Thyroid gland (tissue), 4 donors: ENCODE measurements at regions not wholly inside any gene's neighbourhood (a gene's known extent, or its start where the extent isn't known, plus 50 kb on each side); places are given as distances from the start of the nearest gene placed in this dataset.

Source experiments
- DNase-seq, 2 donors: peaks; one replicate each; pipeline ENCODE4 v3.0.0-alpha.2; 2019
- H3K27ac ChIP-seq, 3 donors: fragments of 200-600 bp; sonication (generic); 1 replicate in 2 of 3; 2 replicates in 1 of 3; pipeline ENCODE4 v1.5.1; 2016 to 2019; ENCODE audit warnings: mild to moderate bottlenecking in 1 of 3, moderate library complexity in 1 of 3
- H3K27me3 ChIP-seq: fragments of 200-600 bp; sonication (generic); one replicate; pipeline ENCODE4 v1.5.1; 2019
- H3K36me3 ChIP-seq, 2 donors: fragments of 200-600 bp; sonication (generic); one replicate each; pipeline ENCODE4 v1.5.1; 2016 to 2019
- H3K4me1 ChIP-seq, 2 donors: fragments of 200-600 bp; sonication (generic); one replicate each; pipeline ENCODE4 v1.5.1; 2017 to 2019
- H3K4me3 ChIP-seq, 3 donors: fragments of 200-600 bp; sonication (generic); replicated peaks in 1 of 3; 1 replicate in 2 of 3; 2 replicates in 1 of 3; pipeline ENCODE4 v1.5.1; 2016; ENCODE audit warnings: mild to moderate bottlenecking in 1 of 3
- H3K9me3 ChIP-seq: fragments of 200-600 bp; sonication (generic); one replicate; pipeline ENCODE4 v1.5.1; 2017
- CTCF ChIP-seq, 6 experiments: fragments of 200-600 bp in 3 of 6; fragments of 450-650 bp in 3 of 6; sonication (generic) in 3 of 6; IDR thresholded peaks; one replicate each; pipeline ENCODE4 v1.5.1; 2016 to 2019; ENCODE audit warnings: antibody characterized with exemption in 6 of 6, mild to moderate bottlenecking in 2 of 6, inconsistent platforms in 1 of 6, moderate library complexity in 1 of 6
- POLR2A ChIP-seq, 2 donors: fragments of 450-650 bp; IDR thresholded peaks; one replicate each; pipeline ENCODE4 v1.6.1; 2017; ENCODE audit warnings: antibody characterized with exemption in 2 of 2, mild to moderate bottlenecking in 2 of 2, moderate library complexity in 1 of 2
- WGBS, 2 donors: methylation state at CpG; one replicate each; pipeline ENCODE4 v1.1.5; 2017; 5-methylcytosine and 5-hydroxymethylcytosine counted together
- intact Hi-C: fragments of 100-400 bp; cut with DNase I; formaldehyde crosslinking; loops from one replicate; pipeline ENCODE4 v1.15.1; 2023

GRCh38 chr4:35723973-35724372, 520.3 kb downstream of the ARAP2 start:
- 96 to 97% methylated on average over 3 of the region's 3 CpGs for WGBS, 2 donors
- DNase-seq = no peak
- intact Hi-C loops = no loop called here
- Histone ChIP-seq H3K27me3 (no peaks in the 10 kb centered on the region), H3K4me3 (no peak overlapping the region), H3K27ac (no peak overlapping the region), H3K4me1 (no peaks in the 10 kb centered on the region), H3K9me3 (no peaks in the 10 kb centered on the region), H3K36me3 (no peaks in the 10 kb centered on the region)
- TF ChIP-seq CTCF (IDR thresholded peaks at IDR 0.05) = no peak
- TF ChIP-seq POLR2A (IDR thresholded peaks at IDR 0.05) = no peak

DNA sequence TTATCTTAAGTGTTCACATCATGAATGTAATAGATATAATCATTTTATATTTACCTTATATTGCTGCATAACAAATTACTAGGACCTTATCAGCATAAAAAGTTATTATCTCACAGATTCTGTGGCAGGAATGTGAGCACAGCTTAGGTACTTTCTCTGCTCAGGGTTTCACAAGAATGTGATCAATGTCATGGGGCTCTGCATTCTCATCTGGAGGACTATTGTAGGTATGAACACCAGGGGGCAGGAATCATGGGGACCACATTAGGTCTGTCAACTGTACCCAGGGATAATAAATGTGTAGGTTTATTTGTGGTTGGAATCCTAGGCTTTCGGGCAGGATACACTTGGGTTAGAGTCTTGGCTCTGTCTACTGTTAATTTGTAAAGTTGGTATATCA, 519.2 kb downstream of the ARAP2 start:
- Histone ChIP-seq H3K9me3 (no peaks in the 10 kb centered on the region), H3K4me1 (no peaks in the 10 kb centered on the region), H3K4me3 (no peak overlapping the region), H3K36me3 (no peaks in the 10 kb centered on the region), H3K27me3 (no peaks in the 10 kb centered on the region), H3K27ac (no peak overlapping the region)
- TF ChIP-seq POLR2A (IDR thresholded peaks at IDR 0.05) (no peak), CTCF (IDR thresholded peaks at IDR 0.05) (no peak)
- intact Hi-C loops = no loop called here
- WGBS, 2 donors = 94 to 100% methylated on average over 1 of the region's 1 CpG
- no peak for DNase-seq

DNA sequence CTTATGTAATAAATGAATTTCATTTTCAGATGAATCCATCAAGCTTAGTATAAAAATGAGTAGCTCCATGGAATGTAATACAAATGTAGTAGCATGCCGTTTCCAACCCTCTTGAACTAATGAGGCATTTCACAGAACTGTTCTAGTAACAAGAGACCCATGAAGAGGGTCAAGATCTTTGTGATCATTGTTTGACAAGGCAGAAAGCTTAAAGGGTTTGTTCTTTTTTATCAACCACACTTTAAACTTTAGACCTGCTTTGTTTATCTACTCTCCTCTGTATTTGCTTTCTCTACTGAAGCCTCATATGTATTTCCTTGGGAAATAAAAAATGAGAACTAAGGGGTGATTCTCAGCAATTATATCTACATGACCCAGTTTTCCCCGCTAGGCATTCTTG, 513.9 kb downstream of the ARAP2 start:
- WGBS, 2 donors = 53 to 58% methylated on average over 2 of the region's 2 CpGs
- H3K27me3 ChIP-seq = no peaks in the 10 kb centered on the region

DNA sequence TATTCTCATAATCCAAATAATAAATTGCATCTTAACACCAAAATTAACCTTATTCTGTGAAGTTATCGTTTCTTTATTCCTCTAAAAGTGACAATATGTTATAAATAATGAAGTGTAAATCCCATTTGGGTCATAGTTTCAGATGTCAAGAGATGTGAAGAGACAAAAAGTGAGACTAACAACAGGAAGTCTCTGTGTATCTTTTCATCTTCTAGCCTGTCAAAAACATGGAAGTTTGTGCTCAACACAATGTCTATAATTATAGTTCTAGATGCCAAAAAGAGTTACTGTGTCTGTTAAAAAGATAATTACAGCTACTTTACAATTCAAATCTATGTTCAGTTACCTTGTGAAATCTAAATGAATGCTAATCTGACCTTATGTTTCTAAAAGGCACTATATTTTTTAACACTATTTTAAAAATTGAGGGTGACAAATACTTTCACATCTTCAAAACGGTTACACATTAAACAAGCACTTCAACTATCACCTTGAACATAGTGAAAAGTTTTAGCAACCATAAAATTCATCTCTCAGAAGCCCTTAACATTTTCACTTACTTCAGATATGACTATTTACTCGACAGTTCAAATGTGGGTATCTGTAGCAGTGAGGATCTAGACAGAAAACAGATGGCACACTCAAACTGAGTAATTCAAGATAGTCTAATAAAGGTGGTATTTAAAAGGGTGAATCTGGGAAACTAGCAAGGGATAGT, 509.8 kb downstream of the ARAP2 start:
- DNase-seq = no peak
- intact Hi-C loops = no loop called here
- 85 to 86% methylated on average over 3 of the region's 3 CpGs for WGBS, 2 donors
- Histone ChIP-seq H3K9me3 (no peaks in the 10 kb centered on the region), H3K4me3 (no peak overlapping the region), H3K4me1 (no peaks in the 10 kb centered on the region), H3K36me3 (no peaks in the 10 kb centered on the region), H3K27ac (no peak overlapping the region), H3K27me3 (no peaks in the 10 kb centered on the region)
- no peak for TF ChIP-seq CTCF (IDR thresholded peaks at IDR 0.05)

More for the DNA sequence above, 513.9 kb downstream of the ARAP2 start:
- Histone ChIP-seq H3K9me3 (no peaks in the 10 kb centered on the region), H3K4me1 (no peaks in the 10 kb centered on the region), H3K27ac (no peak overlapping the region), H3K36me3 (no peaks in the 10 kb centered on the region), H3K4me3 (no peak overlapping the region)
- intact Hi-C loops = no loop called here
- no peak for DNase-seq
- TF ChIP-seq CTCF (IDR thresholded peaks at IDR 0.05) (no peak), POLR2A (IDR thresholded peaks at IDR 0.05) (no peak)

GRCh38 chr4:35739308-35739707, 505.0 kb downstream of the ARAP2 start:
- 76 to 78% methylated on average over 3 of the region's 3 CpGs for WGBS, 2 donors
- TF ChIP-seq POLR2A (IDR thresholded peaks at IDR 0.05) = no peak
- TF ChIP-seq CTCF (IDR thresholded peaks at IDR 0.05) = no peak
- Histone ChIP-seq H3K9me3 (no peaks in the 10 kb centered on the region), H3K36me3 (no peaks in the 10 kb centered on the region), H3K4me3 (no peak overlapping the region), H3K27ac (no peak overlapping the region), H3K27me3 (no peaks in the 10 kb centered on the region), H3K4me1 (no peaks in the 10 kb centered on the region)
- intact Hi-C loops = no loop called here
- no peak for DNase-seq
